ENCODE measurements at regions not wholly inside any gene's neighbourhood (a gene's known extent, or its start where the extent isn't known, plus 50 kb on each side); places are given as distances from the start of the nearest gene placed in this dataset.
"Not testable (repeated sequence)": the region's sequence is repeated elsewhere in the genome, so short reads cannot be mapped to it uniquely, and the experiment has no call there.

DNA sequence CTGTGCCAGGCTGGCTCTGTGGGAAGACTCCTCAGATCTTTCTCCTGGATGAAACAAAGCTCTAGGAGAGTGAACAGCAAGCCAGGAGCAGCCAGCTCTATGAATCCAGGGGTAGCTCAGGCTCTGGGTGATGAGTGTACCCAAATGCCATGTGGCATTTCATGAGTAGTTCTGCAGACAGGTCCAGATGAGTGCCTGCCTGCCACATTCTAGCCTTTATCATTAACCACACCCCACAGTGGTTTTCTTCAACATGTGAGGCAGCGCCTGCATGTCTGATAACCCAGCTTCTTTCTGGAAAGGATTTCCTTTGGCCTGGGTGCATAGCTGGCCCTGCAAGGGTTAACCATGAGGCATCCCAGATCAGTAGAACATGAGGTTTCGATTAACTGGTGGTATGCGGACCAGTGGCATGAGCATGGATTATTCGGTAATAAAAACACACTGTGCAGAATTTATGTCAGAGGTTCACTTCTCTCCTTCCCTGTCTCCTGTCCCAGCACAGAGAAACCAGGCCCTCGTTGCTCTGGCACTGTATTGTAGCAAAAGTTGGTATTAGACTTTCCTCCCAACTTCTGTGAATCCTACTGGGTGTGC is 381.9 kb upstream of the ZNF462 start:
- Mint-ChIP-seq H3K36me3 (ENCODE audit: low read depth) (no peaks in the 10 kb centered on the region), H3K27ac (no peak overlapping the region), H3K4me3 (no peak overlapping the region), H3K9me3 (ENCODE audit: low read depth) (peaks cover 3% of the 10 kb centered on the region), H3K4me1 (no peaks in the 10 kb centered on the region), H3K27me3 (no peaks in the 10 kb centered on the region)
- intact Hi-C loops (cut with DNase I, micrococcal nuclease) = no loop called here
- CTCF ChIA-PET = no interaction called here
- ATAC-seq = no peak
- no peak for DNase-seq
- POLR2A ChIA-PET = no interaction called here

DNA sequence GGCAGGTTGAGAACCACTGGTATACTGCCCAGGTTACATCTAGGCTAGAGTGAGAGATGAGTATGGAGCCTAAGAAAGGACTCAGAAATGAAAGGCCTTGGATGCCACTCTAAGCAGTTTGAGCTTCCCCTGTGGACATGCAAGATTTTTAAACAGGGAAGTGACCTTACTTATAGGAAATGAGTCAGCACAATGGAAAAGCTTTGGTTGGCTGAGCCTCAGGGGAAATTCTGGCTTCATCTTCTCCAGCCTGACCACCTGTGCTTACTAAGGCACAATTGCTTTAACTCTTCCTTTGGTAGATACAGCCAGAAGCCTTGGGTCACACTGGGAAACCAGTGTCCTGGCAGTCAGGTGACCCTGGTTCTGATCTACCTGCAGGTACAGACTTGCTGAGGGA is 380.2 kb upstream of the ZNF462 start:
- Mint-ChIP-seq H3K9me3 (ENCODE audit: low read depth) (peaks cover 4% of the 10 kb centered on the region), H3K27me3 (no peaks in the 10 kb centered on the region), H3K27ac (no peak overlapping the region), H3K4me3 (no peak overlapping the region), H3K36me3 (ENCODE audit: low read depth) (no peaks in the 10 kb centered on the region), H3K4me1 (no peaks in the 10 kb centered on the region)
- ChIA-PET CTCF (no interaction called here), POLR2A (no interaction called here)
- intact Hi-C loops (cut with DNase I, micrococcal nuclease) = no loop called here
- ATAC-seq (no peak), DNase-seq (no peak)

DNA sequence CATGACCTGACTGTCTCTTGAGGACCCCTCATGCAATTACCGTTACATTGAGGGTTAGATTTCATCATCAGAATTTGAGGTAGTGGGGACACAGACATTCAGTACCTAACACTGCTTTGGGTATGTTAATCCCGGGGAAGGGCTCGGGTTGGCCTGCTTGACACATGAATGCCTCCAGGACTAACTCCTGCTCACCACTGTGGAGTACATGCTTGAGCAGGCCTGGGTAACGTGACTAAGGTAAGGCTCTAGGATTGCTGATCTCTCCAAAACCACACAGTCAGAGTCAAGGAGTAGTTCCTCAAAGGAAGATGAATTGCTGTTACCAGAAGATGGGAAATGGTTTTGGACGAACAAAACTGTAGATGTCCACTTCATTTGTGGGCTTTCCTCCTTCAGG is 376.3 kb upstream of the ZNF462 start:
- Mint-ChIP-seq H3K27me3 (no peaks in the 10 kb centered on the region), H3K4me3 (no peak overlapping the region), H3K9me3 (ENCODE audit: low read depth) (peaks cover 4% of the 10 kb centered on the region), H3K27ac (no peak overlapping the region), H3K36me3 (ENCODE audit: low read depth) (no peaks in the 10 kb centered on the region), H3K4me1 (no peaks in the 10 kb centered on the region)
- DNase-seq = no peak
- no peak for ATAC-seq
- ChIA-PET POLR2A (no interaction called here), CTCF (no interaction called here)
- intact Hi-C loops (cut with DNase I, micrococcal nuclease) = no loop called here

DNA sequence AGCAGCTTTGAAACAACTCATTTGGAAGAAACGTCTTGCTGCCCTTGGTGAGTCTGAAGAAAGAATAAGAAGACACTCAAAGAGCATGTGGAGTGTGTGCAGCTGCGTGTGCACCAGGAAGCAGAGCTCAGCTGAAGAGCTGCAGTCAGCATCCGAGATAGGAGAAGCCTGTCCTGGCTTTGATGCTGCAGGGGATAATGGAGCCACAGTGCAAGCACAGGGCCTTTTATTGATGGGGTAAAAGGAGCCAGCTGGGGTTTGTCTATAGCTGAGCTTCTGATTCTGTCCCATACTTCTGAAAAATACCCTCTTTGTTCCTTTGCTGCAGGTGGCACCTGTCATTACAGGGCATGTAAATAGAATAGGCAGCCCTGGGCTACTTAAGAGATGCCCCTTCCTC is 375.7 kb upstream of the ZNF462 start:
- intact Hi-C loops (cut with DNase I, micrococcal nuclease) = no loop called here
- ATAC-seq = no peak
- no peak for DNase-seq
- H3K4me1 Mint-ChIP-seq = no peaks in the 10 kb centered on the region
- H3K27ac Mint-ChIP-seq = no peak overlapping the region
- H3K9me3 Mint-ChIP-seq (ENCODE audit: low read depth) = peaks cover 4% of the 10 kb centered on the region
- POLR2A ChIA-PET = no interaction called here
- H3K4me3 Mint-ChIP-seq = no peak overlapping the region
- H3K36me3 Mint-ChIP-seq (ENCODE audit: low read depth) = no peaks in the 10 kb centered on the region
- no peaks in the 10 kb centered on the region for H3K27me3 Mint-ChIP-seq
- CTCF ChIA-PET = no interaction called here

DNA sequence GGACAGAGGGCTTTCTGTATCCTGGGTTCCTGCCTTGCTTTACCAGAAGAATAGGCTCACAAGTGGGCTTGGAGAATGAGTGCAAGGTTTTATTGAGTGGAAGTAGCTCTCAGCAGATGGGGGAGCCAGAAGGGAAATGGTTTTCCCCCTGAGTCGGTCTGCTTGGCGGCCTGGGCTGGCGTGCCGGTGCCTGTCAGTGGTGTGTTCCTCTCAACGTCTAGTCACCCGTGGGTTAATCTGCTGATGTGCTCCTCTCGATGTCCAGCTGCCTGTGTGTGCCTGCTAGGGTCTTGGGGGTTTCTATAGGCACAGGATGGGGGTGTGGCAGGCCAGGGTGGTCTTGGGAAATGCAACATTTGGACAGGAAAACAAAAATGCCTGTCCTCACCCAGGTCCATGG is 370.8 kb upstream of the ZNF462 start:
- H3K4me3 Mint-ChIP-seq; H3K9me3 Mint-ChIP-seq (ENCODE audit: low read depth); H3K4me1 Mint-ChIP-seq; H3K36me3 Mint-ChIP-seq (ENCODE audit: low read depth); ATAC-seq; intact Hi-C loops (cut with DNase I, micrococcal nuclease); CTCF ChIA-PET; POLR2A ChIA-PET; H3K27ac Mint-ChIP-seq; H3K27me3 Mint-ChIP-seq; DNase-seq: not testable (repeated sequence)

DNA sequence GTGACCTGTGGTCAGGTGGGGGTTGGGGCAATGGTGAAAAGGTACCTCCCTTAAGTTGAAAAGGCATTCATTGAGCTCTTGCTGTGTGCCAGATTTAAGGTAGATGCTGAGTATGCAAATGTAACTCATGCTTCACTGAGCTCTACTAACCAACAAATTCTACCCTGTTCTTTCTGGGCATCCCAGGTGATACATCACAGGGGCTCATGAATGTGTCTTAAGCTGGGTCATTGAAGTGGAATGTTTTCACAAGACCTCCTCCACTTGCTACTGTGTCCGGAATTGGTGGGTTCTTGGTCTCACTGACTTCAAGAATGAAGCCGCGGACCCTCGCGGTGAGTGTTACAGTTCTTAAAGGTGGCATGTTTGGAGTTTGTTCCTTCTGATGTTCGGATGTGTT is 362.8 kb upstream of the ZNF462 start:
- intact Hi-C loops (cut with DNase I, micrococcal nuclease) = no loop called here
- CTCF ChIA-PET = no interaction called here
- Mint-ChIP-seq H3K27me3 (no peaks in the 10 kb centered on the region), H3K27ac (no peak overlapping the region), H3K4me3 (no peak overlapping the region), H3K4me1 (no peaks in the 10 kb centered on the region), H3K9me3 (ENCODE audit: low read depth) (peaks cover 11% of the 10 kb centered on the region), H3K36me3 (ENCODE audit: low read depth) (no peaks in the 10 kb centered on the region)
- POLR2A ChIA-PET = no interaction called here
- ATAC-seq (no peak), DNase-seq (no peak)

DNA sequence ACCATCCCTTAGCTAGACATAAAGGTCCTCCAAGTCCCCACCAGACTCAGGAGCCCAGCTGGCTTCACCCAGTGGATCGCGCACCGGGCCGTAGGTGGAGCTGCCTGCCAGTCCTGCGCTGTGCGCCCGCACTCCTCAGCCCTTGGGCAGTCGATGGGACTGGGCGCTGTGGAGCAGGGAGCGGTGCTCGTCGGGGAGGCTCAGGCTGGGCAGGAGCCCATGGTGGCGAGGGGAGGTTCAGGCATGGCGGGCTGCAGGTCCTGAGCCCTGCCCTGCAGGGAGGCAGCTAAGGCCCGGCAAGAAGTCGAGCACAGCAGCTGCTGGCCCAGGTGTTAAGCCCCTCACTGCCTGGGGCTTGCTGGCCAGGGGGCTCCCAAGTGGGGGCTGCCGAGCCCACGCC is 361.8 kb upstream of the ZNF462 start:
- H3K27ac Mint-ChIP-seq; POLR2A ChIA-PET; DNase-seq; H3K36me3 Mint-ChIP-seq (ENCODE audit: low read depth); H3K4me3 Mint-ChIP-seq; intact Hi-C loops (cut with DNase I, micrococcal nuclease); H3K27me3 Mint-ChIP-seq; H3K9me3 Mint-ChIP-seq (ENCODE audit: low read depth); ATAC-seq; H3K4me1 Mint-ChIP-seq; CTCF ChIA-PET: not testable (repeated sequence)

DNA sequence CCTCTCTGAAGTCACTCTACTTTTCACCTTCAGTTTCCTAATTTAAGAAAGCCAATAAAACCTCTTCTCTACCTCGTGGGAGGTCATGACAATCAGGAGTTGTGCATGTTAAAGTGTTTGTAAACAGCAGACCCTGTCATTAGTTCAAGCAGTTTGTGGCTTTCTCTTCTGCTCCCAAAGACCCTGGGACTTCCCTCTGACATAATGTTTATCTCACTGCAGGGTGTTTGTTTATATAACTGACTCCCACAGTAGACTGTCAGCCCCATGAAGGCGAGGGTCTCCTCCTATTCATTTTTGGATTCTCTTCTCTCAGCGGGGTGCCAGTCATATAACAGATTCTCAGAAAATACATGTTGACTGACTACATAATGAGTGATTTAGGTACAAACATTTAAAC is 360.0 kb upstream of the ZNF462 start:
- no peak overlapping the region for H3K4me3 Mint-ChIP-seq
- CTCF ChIA-PET = interaction anchor here (0.8 kb wide), 1 partner anchor 113 kb away, joined by 3 read pairs; no protein-coding TSS in a partner anchor
- H3K4me1 Mint-ChIP-seq = no peaks in the 10 kb centered on the region
- intact Hi-C loops (cut with DNase I, micrococcal nuclease) = no loop called here
- DNase-seq (no peak), ATAC-seq (no peak)
- no peak overlapping the region for H3K27ac Mint-ChIP-seq
- peaks cover 12% of the 10 kb centered on the region for H3K9me3 Mint-ChIP-seq (ENCODE audit: low read depth)
- H3K36me3 Mint-ChIP-seq (ENCODE audit: low read depth) = no peaks in the 10 kb centered on the region
- no peaks in the 10 kb centered on the region for H3K27me3 Mint-ChIP-seq
- POLR2A ChIA-PET = no interaction called here

DNA sequence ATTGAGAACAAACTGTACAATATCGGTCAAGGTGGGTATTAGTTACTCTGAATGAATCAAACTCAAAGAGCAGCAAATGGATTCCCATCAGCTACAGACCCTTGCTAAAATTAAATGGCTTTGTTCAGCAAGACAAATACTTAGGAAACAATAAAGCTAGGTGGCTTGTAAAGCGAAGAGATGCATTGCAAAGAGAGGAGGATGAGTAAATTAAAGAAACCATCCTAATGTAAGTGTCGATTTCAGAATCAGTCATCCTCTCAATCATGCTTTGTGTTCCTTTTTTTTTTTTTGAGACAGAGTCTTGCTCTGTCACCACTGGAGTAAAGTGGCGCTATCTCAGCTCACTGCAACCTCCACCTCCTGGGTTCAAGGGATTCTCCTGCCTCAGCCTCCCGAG is 359.2 kb upstream of the ZNF462 start:
- ChIA-PET POLR2A (no interaction called here), CTCF (interaction anchor here (0.8 kb wide), 1 partner anchor 334 kb away, joined by 3 read pairs; no protein-coding TSS in a partner anchor)
- intact Hi-C loops (cut with DNase I, micrococcal nuclease) = no loop called here
- Mint-ChIP-seq H3K36me3 (ENCODE audit: low read depth) (no peaks in the 10 kb centered on the region), H3K27ac (no peak overlapping the region), H3K9me3 (ENCODE audit: low read depth) (peaks cover 12% of the 10 kb centered on the region), H3K4me1 (no peaks in the 10 kb centered on the region), H3K27me3 (no peaks in the 10 kb centered on the region), H3K4me3 (no peak overlapping the region)
- ATAC-seq (peak; percentile 70), DNase-seq (no peak)

DNA sequence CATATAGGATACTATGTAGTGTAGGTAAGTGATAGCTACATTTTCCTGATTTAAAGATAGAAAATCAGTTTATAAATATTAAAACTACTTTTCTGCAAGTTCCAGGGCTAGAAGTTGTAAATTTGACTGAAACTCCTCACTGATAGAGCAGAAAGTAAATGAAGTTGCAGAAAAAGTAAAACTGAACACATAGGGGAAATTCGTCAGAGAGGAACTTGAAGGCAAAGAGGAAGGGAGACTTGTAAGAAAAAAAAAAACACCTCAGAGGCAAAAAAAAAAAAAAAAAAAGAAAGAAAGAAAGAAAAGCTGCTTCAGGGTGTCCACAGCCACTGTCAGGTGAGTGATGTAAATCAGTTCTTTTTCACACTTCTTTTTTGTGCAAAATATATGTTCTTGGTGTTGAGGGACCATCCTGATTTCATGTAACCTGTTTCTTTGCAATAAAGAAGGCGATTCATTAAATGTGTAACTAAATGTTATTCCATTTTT is 336.2 kb upstream of the ZNF462 start:
- Mint-ChIP-seq H3K27ac (no peak overlapping the region), H3K9me3 (ENCODE audit: low read depth) (peaks cover 5% of the 10 kb centered on the region), H3K4me3 (no peak overlapping the region), H3K27me3 (no peaks in the 10 kb centered on the region), H3K36me3 (ENCODE audit: low read depth) (no peaks in the 10 kb centered on the region), H3K4me1 (no peaks in the 10 kb centered on the region)
- no peak for DNase-seq
- POLR2A ChIA-PET = no interaction called here
- no peak for ATAC-seq
- intact Hi-C loops (cut with DNase I, micrococcal nuclease) = no loop called here
- CTCF ChIA-PET = no interaction called here

DNA sequence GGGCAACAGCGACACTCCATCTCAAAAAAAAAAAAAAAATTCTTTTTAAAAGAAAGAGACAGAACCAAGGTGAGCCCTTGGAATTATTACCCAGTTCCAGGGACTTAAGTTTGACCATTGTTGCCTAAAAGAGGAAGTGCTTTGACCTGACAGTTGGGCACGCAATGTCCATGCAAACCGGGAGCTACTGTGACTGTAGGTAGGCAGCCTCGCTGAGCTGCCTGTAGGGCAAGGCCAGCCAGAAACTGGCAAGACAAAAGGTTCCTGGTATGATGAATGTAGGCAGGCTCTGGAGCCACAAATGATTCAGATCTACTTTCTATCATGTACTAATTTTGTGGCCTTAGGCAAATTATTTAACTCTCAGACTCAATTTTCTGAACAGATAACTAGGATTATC is 334.8 kb upstream of the ZNF462 start:
- ChIA-PET POLR2A (no interaction called here), CTCF (interaction anchor here (0.6 kb wide), 1 partner anchor 39 kb away, joined by 3 read pairs; no protein-coding TSS in a partner anchor)
- ATAC-seq = no peak
- no peaks in the 10 kb centered on the region for H3K27me3 Mint-ChIP-seq
- peaks cover 4% of the 10 kb centered on the region for H3K9me3 Mint-ChIP-seq (ENCODE audit: low read depth)
- intact Hi-C loops (cut with DNase I, micrococcal nuclease) = no loop called here
- H3K4me3 Mint-ChIP-seq = no peak overlapping the region
- H3K4me1 Mint-ChIP-seq = no peaks in the 10 kb centered on the region
- no peaks in the 10 kb centered on the region for H3K36me3 Mint-ChIP-seq (ENCODE audit: low read depth)
- H3K27ac Mint-ChIP-seq = no peak overlapping the region
- no peak for DNase-seq

DNA sequence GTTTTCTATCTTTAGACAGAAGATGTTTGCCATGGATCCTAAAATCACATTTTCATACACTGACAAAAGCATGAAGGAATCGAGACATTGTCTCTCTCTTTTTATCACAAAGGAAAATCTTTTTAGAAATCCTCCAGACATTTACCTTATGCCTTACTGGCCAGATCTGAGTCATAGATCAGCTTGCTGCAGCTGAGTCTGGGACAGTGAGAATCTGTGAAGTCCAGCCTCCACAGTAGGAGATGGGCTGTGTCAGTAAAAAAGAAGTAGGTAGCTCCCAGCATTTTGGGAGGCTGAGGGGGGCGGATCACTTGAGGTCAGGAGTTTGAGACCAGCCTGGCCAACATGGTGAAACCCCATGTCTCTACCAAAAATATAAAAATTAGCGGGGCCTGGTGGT is 333.4 kb upstream of the ZNF462 start:
- ChIA-PET CTCF (interaction anchor here (1.4 kb wide), 1 partner anchor 8 kb away, joined by 3 read pairs; no protein-coding TSS in a partner anchor), POLR2A (no interaction called here)
- DNase-seq = no peak
- intact Hi-C loops (cut with DNase I, micrococcal nuclease) = no loop called here
- no peaks in the 10 kb centered on the region for H3K27me3 Mint-ChIP-seq
- no peak for ATAC-seq
- no peaks in the 10 kb centered on the region for H3K4me1 Mint-ChIP-seq
- H3K36me3 Mint-ChIP-seq (ENCODE audit: low read depth) = no peaks in the 10 kb centered on the region
- peaks cover 4% of the 10 kb centered on the region for H3K9me3 Mint-ChIP-seq (ENCODE audit: low read depth)
- no peak overlapping the region for H3K27ac Mint-ChIP-seq
- H3K4me3 Mint-ChIP-seq = no peak overlapping the region

DNA sequence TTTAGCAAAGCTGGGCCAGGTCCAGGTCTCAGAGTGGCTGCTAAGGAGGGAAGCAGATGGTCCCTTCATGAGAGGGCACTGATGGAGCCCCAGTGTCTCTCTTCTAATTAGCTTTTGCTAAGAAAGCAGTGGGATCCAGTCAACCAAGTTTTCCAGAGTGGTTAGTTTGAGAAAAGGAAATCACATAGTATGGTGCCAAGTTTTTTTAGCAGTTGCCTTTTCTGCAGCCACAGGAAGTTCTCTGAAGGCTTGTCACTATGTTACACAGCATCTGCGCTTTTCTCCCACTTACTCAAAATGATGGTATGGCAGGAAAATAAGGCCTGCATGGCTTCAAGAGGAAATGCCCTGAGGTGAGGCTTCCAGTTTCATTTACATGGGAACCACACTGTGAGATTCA is 331.5 kb upstream of the ZNF462 start:
- intact Hi-C loops (cut with DNase I, micrococcal nuclease) = no loop called here
- CTCF ChIA-PET = interaction anchor here (0.6 kb wide), 1 partner anchor 518 kb away, joined by 3 read pairs; no protein-coding TSS in a partner anchor
- peaks cover 2% of the 10 kb centered on the region for H3K9me3 Mint-ChIP-seq (ENCODE audit: low read depth)
- H3K27me3 Mint-ChIP-seq = no peaks in the 10 kb centered on the region
- DNase-seq (no peak), ATAC-seq (no peak)
- no peaks in the 10 kb centered on the region for H3K36me3 Mint-ChIP-seq (ENCODE audit: low read depth)
- no peaks in the 10 kb centered on the region for H3K4me1 Mint-ChIP-seq
- POLR2A ChIA-PET = no interaction called here
- H3K27ac Mint-ChIP-seq = no peak overlapping the region
- H3K4me3 Mint-ChIP-seq = no peak overlapping the region
